ENCODE measurements at regions not wholly inside any gene's neighbourhood (a gene's known extent, or its start where the extent isn't known, plus 50 kb on each side); places are given as distances from the start of the nearest gene placed in this dataset.

DNA sequence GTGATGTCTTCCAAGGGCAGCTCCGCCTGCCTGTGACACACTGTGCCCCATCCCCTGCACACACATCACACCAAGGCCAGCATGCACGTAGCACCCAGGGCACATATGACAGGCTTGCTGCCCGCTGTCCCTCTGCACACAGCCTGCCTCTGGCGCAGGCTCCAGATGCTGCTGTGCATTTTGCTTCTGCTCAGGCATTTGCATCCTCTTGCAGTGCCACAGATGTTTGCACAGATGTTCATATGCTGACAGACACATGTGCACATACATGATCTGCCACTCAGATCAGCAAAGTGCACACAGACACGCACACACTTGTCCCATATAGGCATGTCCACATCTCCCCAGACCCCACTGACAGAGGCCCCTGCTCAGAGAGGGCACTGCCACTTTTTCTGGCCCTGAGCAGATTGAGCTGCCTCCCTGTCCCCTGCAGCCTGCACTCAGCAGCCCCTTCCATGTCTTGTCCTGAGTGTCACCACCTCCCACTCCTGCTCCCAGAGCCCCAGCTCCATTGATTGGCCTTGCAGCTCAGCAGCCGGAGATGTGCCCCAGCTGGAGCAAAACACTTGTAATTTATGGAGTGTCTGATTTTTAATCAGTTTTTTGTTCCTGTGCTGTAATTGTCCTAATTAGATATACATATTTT is 115.1 kb upstream of the RPL38 start:
- no peak for DNase-seq (ENCODE audit: low spot score)

DNA sequence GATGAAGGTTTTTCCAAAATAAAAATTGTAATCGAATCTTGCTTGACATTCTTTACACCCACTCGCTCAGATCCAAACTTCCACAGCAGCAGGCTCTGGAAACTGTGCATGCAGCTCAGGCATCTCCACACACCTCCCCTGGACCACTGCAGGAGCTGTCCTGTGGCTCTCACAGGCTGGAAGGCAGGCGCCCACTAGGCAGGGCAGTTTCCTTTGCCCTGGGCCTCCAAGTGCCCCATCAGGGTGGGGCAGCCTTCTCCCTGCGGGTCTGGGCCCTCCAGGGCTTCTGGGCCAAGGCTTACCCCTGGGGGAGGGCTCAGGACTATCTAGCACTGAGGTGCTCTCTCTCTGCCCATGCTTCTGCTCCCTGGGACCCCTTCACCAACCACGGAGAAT is 114.5 kb upstream of the RPL38 start:
- DNase-seq (ENCODE audit: low spot score), result no peak

DNA sequence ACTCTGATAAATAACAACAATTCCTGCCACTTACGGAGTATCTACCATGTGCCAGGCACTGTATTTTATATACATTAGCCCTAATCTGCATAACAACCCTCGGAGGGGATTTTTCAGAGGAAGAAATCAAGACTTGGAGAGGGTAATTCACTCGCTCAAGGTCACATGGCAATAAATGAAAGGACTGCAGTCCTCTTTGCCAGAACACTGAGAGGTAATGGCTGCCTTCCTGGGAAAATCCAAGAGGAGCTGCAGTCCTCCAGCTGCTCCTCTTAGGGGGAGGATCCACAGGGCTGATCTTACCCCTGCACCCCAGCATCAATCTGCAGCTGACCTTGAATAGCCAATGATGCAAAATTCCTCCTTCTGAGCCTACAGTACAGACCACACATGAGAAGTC is 114.1 kb upstream of the RPL38 start:
- no peak for DNase-seq (ENCODE audit: low spot score)

DNA sequence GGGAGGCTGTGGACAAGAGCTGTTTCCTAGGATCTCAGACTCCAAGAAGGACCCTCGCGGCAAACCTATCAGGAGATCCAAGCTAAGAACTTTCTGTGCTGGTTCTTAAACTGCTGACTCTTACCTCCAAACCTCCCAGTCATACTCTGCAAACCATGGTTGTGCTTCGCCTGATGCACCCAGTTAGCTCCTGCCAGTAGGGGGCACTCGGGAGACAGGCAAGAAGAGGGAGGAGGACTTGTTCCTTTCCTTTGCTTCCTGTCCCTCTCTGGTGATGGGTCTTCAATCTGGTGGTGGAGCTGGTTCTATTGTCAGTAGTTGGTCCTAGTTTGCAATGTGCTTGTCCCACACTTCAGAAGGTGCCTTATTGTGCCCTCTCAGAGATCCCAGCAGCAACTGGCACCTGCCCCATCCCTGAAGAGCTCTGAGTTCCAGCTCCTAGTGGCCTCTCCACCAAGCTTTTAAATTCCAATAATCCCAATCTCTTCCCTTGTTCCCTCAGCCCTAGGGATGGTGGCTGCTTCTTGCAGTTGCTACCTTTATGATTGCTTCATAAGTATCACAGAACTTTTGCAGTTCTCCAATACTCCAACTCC is 113.5 kb upstream of the RPL38 start:
- no peak for DNase-seq (ENCODE audit: low spot score)

DNA sequence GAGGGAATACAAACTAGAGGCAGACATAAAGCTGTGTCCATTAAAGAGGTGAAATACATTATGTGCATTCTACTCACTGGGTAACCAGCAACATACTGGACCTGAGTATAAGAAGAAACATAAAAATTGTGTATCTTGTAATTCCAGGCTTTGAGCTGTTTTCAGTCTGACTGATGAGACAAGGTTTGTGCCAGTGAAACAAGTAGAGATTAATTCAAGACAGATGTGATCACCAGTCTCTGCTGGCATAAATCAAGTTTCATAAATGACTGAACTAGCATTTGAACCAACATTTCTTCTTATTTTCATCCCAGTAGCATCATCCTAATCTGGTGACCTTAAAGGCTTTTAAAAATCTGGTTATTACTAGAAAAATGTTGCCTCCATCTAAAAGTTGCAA is 108.8 kb upstream of the RPL38 start:
- DNase-seq (ENCODE audit: low spot score), result no peak

DNA sequence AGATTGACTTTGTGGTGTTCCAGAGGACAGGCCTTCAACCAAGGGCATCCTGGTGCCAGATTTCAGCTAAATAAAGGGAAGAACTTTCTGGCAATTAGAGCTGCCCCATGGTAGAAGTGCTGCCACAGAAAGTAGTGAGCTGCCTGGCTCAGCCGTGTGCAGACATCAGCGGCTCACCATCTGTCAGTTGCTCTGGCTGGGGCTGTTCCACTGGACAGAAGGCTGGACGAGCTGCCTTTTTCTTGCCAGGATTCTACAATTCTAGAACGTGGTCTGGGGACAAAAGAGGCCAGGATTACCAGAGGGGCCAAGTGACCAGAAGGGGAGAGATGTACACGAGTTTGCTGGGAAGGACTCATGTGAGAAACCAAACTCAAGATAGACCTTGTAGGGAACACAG is 107.0 kb upstream of the RPL38 start:
- no peak for DNase-seq (ENCODE audit: low spot score)

DNA sequence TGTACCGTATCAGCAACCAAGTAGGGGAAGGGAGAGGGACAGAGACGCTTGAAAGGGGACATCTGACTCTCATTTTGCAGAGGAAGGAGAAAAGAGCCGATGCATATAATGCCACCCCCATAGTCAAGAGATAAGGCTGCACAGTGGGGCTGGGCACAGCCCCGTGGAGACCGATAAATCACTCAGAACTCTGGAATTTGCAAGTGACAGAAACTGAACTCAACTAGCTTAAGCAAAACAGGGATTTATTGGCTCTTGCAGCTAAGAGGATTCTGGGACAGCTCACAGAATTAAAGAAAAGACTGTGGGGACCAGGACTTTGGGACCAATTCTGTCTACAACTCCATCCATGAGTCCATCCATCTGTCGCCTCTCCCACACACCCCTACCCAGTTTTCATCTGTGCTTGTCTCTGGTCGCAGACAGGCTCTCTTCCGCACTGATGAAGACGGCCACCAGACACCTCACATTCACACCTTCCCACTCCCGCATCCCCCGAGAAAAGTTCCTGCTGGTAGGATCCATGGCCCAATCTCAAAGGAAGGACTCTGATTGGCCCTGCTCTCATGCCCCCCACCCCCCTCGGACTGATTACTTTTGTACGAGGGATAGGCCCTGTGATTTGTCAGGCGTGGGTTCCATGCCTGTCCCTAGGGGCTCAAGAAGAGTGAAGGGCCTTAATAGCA is 105.9 kb upstream of the RPL38 start:
- no peak for DNase-seq (ENCODE audit: low spot score)

DNA sequence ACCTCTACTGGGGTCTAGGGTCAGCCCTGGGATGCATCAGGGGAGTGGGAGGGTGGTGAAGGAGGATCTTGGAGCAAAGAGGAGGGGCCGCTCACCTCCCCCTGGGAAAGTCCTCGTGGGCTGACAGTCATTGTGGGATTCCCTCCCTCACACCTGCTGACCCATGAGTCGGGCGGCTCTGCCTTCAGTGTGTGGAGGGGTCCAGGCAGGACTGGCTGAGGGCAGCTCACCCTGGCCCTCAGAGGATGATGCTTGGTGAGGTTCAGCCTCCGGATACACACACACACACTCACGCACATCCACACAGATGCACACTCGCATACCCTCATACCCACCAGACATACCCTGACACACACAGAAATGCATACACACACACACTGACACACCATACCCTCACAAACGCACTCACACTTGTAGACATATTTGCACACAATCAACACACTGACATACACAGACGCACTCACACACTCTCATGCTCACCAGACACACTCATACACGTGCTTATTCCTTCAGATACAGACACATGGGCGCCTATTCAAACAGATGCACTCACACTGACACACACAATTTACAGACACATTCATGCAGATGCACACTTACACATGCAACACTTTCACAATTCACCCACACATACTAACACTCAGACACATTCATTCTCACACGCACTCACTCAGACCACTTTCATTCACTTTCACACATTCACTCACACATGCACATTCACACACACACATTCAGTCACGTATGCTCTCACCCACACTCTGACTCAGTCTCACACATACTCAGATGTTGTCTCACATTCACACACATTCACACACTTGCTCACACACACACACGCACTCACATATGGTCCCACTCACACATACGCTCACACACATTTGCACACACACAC is 105.1 kb upstream of the RPL38 start:
- DNase-seq (ENCODE audit: low spot score), result no peak

DNA sequence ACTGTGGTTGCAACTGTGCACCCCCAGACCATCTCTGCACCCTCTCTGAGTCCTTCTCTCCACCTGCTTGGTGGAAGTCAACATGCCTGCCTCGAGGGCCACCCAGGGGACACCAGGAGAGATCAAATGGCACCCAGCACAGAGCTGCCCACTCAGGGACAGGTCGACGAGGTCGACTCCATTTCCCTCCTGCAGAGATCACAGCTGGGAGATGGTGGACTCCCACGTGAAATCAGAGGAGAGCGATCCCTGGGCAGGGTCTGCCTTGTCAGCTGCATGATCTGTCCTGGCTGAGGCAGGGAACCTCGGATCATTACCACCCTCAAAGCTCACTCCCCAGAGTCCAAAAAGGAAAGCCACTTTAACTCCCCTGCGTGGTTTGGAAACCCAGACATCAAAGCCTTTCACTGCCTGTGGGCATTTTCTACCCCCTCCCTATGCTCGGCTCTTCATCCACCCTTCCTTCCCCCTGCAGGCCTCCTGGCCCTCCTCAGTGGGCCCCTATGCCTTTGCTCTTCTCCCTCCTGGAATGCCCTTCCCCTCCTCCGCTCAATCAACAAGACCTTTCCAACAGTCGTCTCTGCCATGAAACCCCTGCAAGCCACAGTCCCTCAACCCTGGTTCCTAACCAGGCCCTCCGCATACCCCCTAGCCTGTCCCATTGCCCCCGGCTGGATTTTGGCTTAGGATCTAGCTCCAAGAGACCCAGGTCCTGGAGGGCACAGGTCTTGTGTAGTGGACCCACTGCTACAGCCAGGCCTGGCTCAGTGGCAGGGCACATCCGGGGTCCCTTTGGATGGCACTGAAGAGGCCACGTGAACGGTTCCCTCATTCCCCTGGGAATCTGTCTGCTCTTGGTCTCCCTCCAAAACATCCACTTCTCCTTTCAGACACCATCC is 103.8 kb upstream of the RPL38 start:
- no peak for DNase-seq (ENCODE audit: low spot score)

DNA sequence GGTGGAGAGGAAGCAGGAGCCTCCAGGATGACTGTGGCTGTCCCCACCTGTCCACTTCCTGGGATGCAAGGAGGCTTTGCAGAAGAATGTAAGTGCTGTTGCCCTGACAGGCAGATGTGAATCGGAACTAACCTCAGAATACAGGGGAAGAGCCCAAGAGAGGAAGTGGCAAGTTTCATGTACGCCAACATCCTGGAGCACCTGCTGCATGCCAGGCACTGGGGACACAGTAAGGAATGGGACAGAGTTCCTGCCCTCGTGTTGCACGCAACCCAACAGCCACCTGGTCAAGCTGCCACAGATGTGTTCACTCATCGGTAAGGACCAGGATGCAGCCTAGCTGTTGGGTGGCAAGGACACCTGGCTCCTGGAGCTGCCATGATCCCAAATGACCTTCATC is 98.6 kb upstream of the RPL38 start:
- DNase-seq (ENCODE audit: low spot score), result no peak

DNA sequence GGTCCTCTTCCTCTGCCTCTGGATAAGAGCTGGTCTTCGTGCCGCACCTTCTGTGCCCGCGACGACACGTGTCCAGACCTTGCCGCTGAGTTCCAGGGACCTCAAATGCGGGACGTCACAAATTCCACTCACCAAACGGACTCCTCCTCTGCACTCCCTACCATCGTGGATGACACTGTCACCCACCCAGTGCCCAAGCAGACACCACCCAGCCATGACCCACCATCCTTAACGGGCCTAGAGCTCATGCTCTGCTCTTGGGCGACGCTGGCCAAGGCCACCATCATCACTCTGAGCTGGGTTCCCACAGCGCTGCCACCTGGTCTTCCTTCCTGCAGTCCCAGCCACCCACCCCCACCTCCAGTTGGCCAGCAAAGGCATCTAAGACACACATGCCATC is 96.4 kb upstream of the RPL38 start:
- no peak for DNase-seq (ENCODE audit: low spot score)

DNA sequence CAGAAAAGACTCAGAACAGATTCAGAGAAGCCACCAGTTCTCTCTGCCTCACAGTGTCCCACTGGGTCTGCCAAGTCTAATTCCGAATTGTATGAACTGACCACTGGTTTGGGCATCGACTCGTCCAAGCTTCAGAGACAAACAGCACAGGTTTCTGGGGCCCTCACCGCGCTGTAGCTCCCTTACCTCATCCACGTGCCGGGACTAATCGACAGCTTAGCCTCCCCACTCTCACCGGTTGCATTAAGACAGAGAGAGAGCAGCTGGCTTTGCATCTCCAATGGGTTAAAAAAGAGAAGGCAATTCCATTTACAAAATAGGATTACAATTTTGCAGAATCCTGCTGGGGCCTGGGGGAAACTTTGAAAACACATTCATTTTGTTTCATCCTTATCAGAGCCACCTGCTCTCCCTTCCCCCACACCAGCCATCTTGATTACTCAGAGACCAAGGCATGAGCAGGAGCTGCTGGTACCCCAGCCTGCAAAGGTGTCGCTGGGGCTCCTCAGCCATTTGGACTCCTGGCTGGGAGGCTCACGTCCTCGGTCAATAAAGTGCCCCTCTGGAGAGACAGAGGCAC is 95.3 kb upstream of the RPL38 start:
- no peak for DNase-seq (ENCODE audit: low spot score)

DNA sequence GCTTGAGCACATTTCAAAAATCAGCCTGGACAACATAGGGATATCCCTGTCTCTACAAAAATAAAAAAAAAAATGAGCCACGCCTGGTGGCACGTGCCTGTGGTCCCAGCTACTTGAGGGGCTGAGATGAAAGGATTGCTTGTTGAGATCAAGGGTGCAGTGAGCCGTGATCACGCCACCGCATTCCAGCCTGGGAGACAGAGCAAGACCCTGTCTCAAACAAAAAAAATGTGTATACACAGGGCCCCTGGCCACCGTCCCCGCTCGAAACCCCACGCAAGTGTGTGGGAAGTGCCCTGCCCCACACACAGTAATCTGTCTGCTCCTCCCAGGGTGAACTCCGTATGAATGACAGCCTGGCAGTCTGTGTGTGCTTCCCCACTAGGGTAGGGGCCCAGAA is 93.0 kb upstream of the RPL38 start:
- no peak for DNase-seq (ENCODE audit: low spot score)

DNA sequence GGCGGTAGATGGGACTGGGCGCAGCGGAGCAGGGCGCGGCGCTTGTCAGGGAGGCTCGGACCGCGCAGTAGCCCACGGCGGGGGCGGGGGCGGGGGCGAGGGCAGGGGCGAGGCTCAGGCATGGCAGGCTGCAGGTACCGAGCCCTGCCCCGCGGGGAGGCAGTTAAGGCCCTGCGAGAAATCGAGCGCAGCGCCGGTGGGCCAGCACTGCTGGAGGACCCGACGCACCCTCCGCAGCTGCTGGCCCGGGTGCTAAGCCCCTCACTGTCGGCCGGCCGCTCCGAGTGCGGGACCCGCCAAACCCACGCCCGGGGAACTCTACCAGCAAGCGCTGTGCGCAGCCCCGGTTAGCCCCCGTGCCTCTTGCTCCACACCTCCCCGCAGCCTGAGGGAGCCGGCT is 90.2 kb upstream of the RPL38 start:
- DNase-seq (ENCODE audit: low spot score), result no peak

DNA sequence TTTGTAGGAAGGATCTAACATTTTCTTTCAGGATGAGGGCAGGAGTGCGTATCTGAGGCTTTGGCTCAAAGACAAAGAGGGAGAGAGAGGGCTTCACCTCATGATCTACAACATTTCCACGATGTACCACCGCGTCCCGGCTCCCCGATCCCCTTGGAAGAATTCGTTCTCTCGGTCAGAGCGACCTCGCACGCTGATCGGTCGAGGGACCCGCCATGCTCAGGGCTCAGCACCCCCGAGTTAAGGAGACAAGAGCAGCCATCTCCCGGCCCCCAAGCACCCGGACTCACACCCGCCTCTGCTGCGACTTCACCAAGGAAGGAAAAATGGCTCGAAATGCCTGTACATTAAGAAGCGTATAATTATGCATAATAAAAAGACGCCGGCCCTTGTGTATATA is 89.5 kb upstream of the RPL38 start:
- DNase-seq (ENCODE audit: low spot score), result no peak

DNA sequence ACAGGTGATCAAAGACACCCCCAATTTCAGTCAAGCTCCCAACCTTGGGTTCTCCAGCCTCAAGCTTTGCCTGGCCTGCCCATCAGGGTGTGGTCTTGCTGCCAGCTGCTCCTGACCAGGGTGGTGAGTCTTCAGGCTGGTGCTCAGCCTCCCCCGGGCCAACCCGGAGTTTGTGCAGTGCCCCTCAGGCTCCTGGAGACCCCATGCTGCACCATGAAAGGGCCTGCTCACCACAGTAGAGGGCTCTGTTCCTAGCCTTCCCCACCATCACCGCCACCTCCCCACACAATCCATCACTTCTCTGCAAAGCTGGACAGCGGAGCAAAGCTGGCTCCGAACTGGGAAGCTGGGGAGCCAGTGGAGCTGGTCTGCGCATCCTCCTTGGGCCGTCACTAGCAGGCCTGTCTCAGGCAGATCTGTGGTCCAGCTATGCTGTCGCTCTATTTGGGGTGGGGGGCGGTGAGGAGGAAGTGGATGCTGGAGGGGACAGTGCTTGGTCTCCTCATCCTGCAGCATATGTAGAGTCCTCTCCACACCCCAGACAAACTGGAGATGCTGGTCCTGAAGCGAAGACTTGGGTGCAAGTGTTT is 88.5 kb upstream of the RPL38 start:
- no peak for DNase-seq (ENCODE audit: low spot score)

DNA sequence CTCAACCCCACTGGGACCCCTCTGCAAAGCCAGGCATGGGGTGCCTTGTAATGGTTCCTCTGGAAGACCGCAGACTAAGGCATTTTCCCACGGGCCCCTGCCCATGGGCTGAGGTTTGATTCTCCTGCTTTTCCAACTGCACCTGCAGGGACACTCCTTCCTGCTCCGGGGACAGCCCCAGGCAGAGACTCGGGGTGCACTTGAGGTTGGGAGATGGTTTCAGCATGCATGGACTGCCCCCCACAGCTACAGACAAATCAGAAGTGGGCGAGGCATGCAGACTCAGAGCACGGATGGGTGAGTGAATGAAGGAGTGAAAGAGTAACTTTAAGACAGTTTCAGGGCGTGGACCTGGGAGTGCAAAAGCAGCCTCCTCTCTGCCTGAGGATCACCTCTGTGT is 87.9 kb upstream of the RPL38 start:
- no peak for DNase-seq (ENCODE audit: low spot score)

DNA sequence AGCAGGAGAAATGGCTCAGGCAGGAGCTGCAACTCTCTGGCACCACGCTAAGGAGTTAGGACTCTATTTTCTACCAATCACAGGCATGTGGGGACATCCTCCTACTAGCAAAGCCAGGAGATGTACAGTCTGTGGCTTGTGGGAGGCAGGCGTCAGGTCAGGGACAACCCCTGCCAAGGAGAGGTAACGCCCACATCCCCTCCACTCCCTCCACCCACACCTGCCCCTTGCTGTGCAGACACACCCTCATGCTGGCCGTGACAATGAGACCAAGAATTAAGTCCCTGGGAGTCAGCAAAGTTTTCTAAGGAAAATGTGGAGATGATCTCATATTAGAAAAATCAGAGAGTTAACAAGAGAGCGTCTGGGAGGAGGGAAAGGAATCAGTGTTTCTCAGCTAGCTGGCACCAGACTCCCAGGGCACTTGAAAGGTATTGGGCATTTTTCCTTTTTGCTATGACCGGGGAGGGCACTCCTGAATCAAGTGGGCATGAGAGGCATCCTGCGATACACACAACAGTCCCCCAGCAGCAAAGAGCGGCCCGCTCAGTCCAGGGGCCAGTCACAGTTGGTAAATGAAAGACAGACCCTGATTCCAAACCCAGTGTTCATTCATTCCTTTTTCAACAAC is 87.3 kb upstream of the RPL38 start:
- DNase-seq (ENCODE audit: low spot score), result no peak

DNA sequence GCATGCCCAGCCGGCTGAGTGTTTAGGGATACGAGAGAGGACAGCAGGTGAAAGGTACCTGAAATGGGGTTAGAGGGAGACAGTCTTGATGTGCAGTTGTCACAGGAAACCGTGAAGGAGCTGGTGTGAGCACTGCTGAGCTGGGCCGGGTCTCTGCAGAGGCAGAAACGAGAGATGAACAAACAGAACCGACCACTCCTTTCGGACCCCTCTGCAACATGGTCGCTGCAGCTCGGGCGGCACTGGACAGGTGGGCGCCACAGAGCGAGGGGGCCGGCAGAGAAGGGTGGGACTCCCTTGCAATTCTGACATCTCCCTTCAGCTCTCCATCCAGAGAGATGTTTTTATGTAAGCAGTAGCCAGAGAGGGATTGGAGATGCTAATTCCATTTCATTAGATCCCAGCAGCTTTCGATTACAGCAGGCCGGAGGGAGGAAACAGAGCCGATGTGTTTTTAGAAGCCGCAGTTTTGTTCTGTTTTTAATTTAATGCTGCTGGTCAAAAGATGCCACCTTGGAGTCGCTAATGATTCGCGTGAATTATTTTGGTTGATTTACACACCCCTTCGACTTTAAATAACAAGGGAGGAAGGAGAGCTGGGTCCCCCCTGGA is 86.3 kb upstream of the RPL38 start:
- DNase-seq (ENCODE audit: low spot score), result no peak

DNA sequence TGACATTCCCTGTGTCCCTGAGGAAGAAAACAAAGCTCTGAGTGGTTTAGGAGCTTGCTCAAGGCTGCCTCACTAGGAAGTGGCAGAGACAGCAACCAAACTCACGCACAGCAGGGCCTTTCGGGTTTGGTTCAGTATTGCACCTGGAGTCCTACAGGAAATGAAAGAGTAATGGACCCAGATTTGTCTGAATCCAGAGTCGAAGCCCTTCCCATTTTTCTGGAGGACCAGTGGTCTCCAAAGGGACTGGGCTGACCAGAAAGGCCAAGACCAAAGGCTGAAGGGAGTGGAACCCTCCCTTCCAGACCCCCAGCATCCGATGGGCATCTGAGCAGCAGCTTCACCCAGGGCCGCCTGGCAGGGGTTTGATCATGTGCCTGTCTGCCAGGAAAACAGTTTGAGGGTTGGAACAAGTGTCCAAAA is 85.5 kb upstream of the RPL38 start:
- no peak for DNase-seq (ENCODE audit: low spot score)

Measured in CD4-positive, alpha-beta T cell treated with Interleukin-6 at 100 ng/mL for 8 hours (primary cell).